Mesothelial cell of epicardium (in vitro differentiated cells): ENCODE measurements at regions not wholly inside any gene's neighbourhood (a gene's known extent, or its start where the extent isn't known, plus 50 kb on each side); places are given as distances from the start of the nearest gene placed in this dataset.

Experiments used
- DNase-seq, 2 experiments: peaks; one replicate each; pipeline ENCODE4 v3.0.0; 2021; ENCODE audit warnings: low spot score in 2 of 2; ENCODE audit not compliant: unreplicated experiment in 2 of 2
- H3K27ac Mint-ChIP-seq: 2 replicates; pipeline ENCODE4 v1.8.0; 2021; ENCODE audit warnings: mixed read lengths
- H3K27me3 Mint-ChIP-seq: 2 replicates; pipeline ENCODE4 v1.8.0; 2021; ENCODE audit warnings: low read depth, mixed read lengths
- H3K36me3 Mint-ChIP-seq: 2 replicates; pipeline ENCODE4 v1.8.0; 2021; ENCODE audit warnings: mixed read lengths
- H3K4me1 Mint-ChIP-seq: 2 replicates; pipeline ENCODE4 v1.8.0; 2021; ENCODE audit warnings: mixed read lengths
- H3K4me3 Mint-ChIP-seq: 2 replicates; pipeline ENCODE4 v1.8.0; 2021; ENCODE audit warnings: mild to moderate bottlenecking, moderate library complexity, mixed read lengths
- H3K9me3 Mint-ChIP-seq: 2 replicates; pipeline ENCODE4 v1.8.0; 2021; ENCODE audit warnings: mixed read lengths
- CTCF ChIP-seq: fragments of 200-600 bp; sonication (generic); IDR thresholded peaks from one replicate; pipeline ENCODE4 v1.5.0; 2021; ENCODE audit warnings: antibody characterized with exemption; ENCODE audit not compliant: unreplicated experiment

DNA sequence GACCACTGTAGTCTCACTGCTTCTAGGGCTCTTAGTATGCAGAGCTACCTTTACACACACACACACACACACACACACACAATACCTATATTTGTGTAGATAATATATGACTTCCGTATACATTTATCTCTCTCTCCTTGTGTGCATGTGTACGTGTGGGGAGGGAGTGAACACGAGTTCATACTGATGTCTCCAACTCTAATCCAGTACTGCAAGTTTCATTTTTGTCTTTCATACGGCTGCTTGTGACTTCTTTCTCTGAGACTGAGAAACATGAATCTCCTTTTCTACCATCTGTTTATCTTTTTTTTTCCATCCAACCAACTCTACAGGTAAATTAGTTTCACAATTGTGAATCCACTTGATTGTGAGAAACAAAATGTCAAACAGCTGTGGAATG, 1229.5 kb upstream of the AGA start:
- Mint-ChIP-seq H3K9me3 (peaks cover 30% of the 10 kb centered on the region), H3K4me3 (no peak overlapping the region), H3K27me3 (no peaks in the 10 kb centered on the region), H3K36me3 (peaks cover 2% of the 10 kb centered on the region), H3K4me1 (no peaks in the 10 kb centered on the region), H3K27ac (no peak overlapping the region)
- DNase-seq: no peak
- no peak for TF ChIP-seq CTCF

DNA sequence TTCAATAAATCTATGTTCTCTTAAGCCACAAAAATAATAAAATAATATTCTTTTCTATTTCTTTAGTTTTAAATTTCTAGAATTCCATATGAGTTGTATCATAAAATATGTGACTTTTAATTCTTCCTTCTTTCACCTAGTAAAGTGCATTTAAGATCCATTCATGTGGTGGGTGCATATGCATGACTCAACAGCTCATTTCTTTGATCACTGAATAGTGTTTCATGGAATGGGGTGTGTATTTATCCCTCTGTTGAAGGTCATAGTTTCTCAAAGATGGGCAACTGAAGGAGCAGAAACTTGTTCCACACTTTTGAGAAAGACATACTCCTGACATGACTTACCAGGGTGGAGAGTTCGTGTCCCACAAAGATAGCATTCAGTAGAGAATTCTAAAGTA, 1230.3 kb upstream of the AGA start:
- no peak overlapping the region for H3K27ac Mint-ChIP-seq
- no peak for TF ChIP-seq CTCF
- no peaks in the 10 kb centered on the region for H3K4me1 Mint-ChIP-seq
- no peaks in the 10 kb centered on the region for H3K27me3 Mint-ChIP-seq
- no peak for DNase-seq
- H3K36me3 Mint-ChIP-seq: peaks cover 2% of the 10 kb centered on the region
- peaks cover 30% of the 10 kb centered on the region for H3K9me3 Mint-ChIP-seq
- H3K4me3 Mint-ChIP-seq: no peak overlapping the region

GRCh38 chr4:178681871-178682270, 1239.6 kb upstream of the AGA start:
- TF ChIP-seq CTCF: no peak
- no peak for DNase-seq
- Mint-ChIP-seq H3K27ac (no peak overlapping the region), H3K9me3 (peaks cover 11% of the 10 kb centered on the region), H3K27me3 (no peaks in the 10 kb centered on the region), H3K4me3 (no peak overlapping the region), H3K4me1 (no peaks in the 10 kb centered on the region), H3K36me3 (no peaks in the 10 kb centered on the region)

GRCh38 chr4:178689926-178690325, 1247.7 kb upstream of the AGA start:
- TF ChIP-seq CTCF: no peak
- Mint-ChIP-seq H3K9me3 (peaks cover 10% of the 10 kb centered on the region), H3K4me1 (peaks cover 3% of the 10 kb centered on the region), H3K27me3 (no peaks in the 10 kb centered on the region), H3K4me3 (no peak overlapping the region), H3K27ac (no peak overlapping the region), H3K36me3 (no peaks in the 10 kb centered on the region)
- DNase-seq: no peak

DNA sequence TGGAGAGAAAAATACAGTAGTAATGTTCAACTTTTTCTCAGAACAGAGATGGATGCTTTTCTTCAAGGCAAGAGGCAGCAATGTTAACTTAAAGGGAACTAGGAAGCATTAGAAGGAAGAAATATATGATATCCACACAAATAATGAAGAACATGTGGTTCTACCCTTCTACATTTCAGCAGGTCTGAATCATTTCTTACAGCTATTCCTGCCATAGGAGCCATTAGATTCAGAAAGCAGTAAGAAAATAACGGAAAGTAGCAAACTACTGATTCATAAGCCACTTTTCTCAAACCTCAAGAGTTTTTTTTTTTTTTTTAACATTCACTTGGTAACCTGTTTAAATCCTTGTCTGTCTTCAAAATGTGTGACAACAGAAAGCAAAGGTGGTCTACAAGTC, 1251.6 kb upstream of the AGA start:
- no peaks in the 10 kb centered on the region for H3K9me3 Mint-ChIP-seq

More for the DNA sequence above, 1251.6 kb upstream of the AGA start:
- no peaks in the 10 kb centered on the region for H3K27me3 Mint-ChIP-seq
- no peak overlapping the region for H3K27ac Mint-ChIP-seq
- no peak for DNase-seq
- no peak overlapping the region for H3K4me3 Mint-ChIP-seq
- no peak for TF ChIP-seq CTCF
- peaks cover 5% of the 10 kb centered on the region for H3K4me1 Mint-ChIP-seq
- no peaks in the 10 kb centered on the region for H3K36me3 Mint-ChIP-seq
